CD8-positive, alpha-beta memory T cell (primary cell): ENCODE measurements at regions not wholly inside any gene's neighbourhood (a gene's known extent, or its start where the extent isn't known, plus 50 kb on each side); places are given as distances from the start of the nearest gene placed in this dataset.
"Not testable (repeated sequence)": the region's sequence is repeated elsewhere in the genome, so short reads cannot be mapped to it uniquely, and the experiment has no call there.

Source experiments
- CTCF ChIA-PET: fragments of 350-600 bp; sonication (Branson Sonifier 250); formaldehyde crosslinking; loops from one replicate; lab custom pipeline; 2021; ENCODE audit warnings: antibody characterized with exemption; lab: Charles Lee
- POLR2A ChIA-PET: fragments of 350-600 bp; sonication (Branson Sonifier 250); formaldehyde crosslinking; loops from one replicate; lab custom pipeline; 2021; ENCODE audit warnings: antibody characterized with exemption; lab: Charles Lee
- DNase-seq, 5 donors: peaks; one replicate each; pipeline versions ENCODE4 v3.0.0 to v3.0.0-alpha.2; 2020 to 2022; ENCODE audit warnings: mixed read lengths in 1 of 5
- H3K27ac ChIP-seq: one replicate; pipeline ENCODE4 v1.7.0; 2013; ENCODE audit warnings: low read depth, mild to moderate bottlenecking, low read length, moderate library complexity
- H3K27me3 ChIP-seq: 2 replicates; pipeline ENCODE4 v1.7.0; 2013; ENCODE audit warnings: low read length, mild to moderate bottlenecking; ENCODE audit not compliant: insufficient read depth, poor library complexity, severe bottlenecking
- H3K36me3 ChIP-seq: 2 replicates; pipeline ENCODE4 v1.7.0; 2013; ENCODE audit warnings: mild to moderate bottlenecking, low read length, moderate library complexity; ENCODE audit not compliant: insufficient read depth
- H3K4me1 ChIP-seq: 2 replicates; pipeline ENCODE4 v1.7.0; 2013; ENCODE audit warnings: mild to moderate bottlenecking, low read length, moderate library complexity; ENCODE audit not compliant: insufficient read depth
- H3K4me3 ChIP-seq: 2 replicates; pipeline ENCODE4 v1.7.0; 2013; ENCODE audit warnings: mild to moderate bottlenecking, low read length
- H3K9me3 ChIP-seq: 2 replicates; pipeline ENCODE4 v1.7.0; 2013; ENCODE audit warnings: mild to moderate bottlenecking, low read length
- H3K27ac Mint-ChIP-seq, 8 donors: one replicate each; pipeline ENCODE4 v1.8.0; 2020 to 2021; ENCODE audit warnings: mixed read lengths in 8 of 8, mild to moderate bottlenecking in 6 of 8, inconsistent platforms in 3 of 8, moderate library complexity in 3 of 8
- H3K27me3 Mint-ChIP-seq, 2 donors: one replicate each; pipeline ENCODE4 v1.8.0; 2020 to 2021; ENCODE audit warnings: mixed read lengths in 2 of 2, mild to moderate bottlenecking in 1 of 2, moderate library complexity in 1 of 2
- H3K36me3 Mint-ChIP-seq, 3 donors: one replicate each; pipeline ENCODE4 v1.8.0; 2020 to 2021; ENCODE audit warnings: mixed read lengths in 3 of 3, inconsistent platforms in 1 of 3, mild to moderate bottlenecking in 1 of 3
- H3K4me1 Mint-ChIP-seq, 3 donors: one replicate each; pipeline ENCODE4 v1.8.0; 2020 to 2021; ENCODE audit warnings: mixed read lengths in 3 of 3, inconsistent platforms in 1 of 3, mild to moderate bottlenecking in 1 of 3
- H3K4me3 Mint-ChIP-seq, 7 donors: one replicate each; pipeline ENCODE4 v1.8.0; 2020 to 2021; ENCODE audit warnings: mixed read lengths in 7 of 7, mild to moderate bottlenecking in 6 of 7, moderate library complexity in 4 of 7, inconsistent platforms in 2 of 7
- H3K9me3 Mint-ChIP-seq, 5 donors: one replicate each; pipeline ENCODE4 v1.8.0; 2020 to 2022; ENCODE audit warnings: mixed read lengths in 5 of 5, mild to moderate bottlenecking in 3 of 5, moderate library complexity in 2 of 5, inconsistent platforms in 1 of 5

GRCh38 chr16:14384745-14385144, 245.3 kb downstream of the PARN start:
- Mint-ChIP-seq H3K36me3 (no peaks in the 10 kb centered on the region), H3K4me3 (no peak overlapping the region), H3K27me3 (no peaks in the 10 kb centered on the region), H3K9me3 (peaks cover 0 to 6% (median 0%) of the 10 kb centered on the region in 5 donors), H3K4me1 (no peaks in the 10 kb centered on the region), H3K27ac (no peak overlapping the region)
- no peak for DNase-seq
- CTCF ChIA-PET, result no interaction called here
- Histone ChIP-seq H3K4me1 (no peaks in the 10 kb centered on the region), H3K9me3 (no peaks in the 10 kb centered on the region), H3K36me3 (no peaks in the 10 kb centered on the region), H3K27me3 (no peaks in the 10 kb centered on the region), H3K27ac (no peak overlapping the region), H3K4me3 (no peak overlapping the region)
- POLR2A ChIA-PET, result no interaction called here

- H3K27me3 Mint-ChIP-seq, H3K4me3 ChIP-seq, H3K36me3 Mint-ChIP-seq, H3K4me3 Mint-ChIP-seq, H3K4me1 ChIP-seq, DNase-seq, H3K27me3 ChIP-seq, H3K36me3 ChIP-seq, H3K9me3 Mint-ChIP-seq, H3K27ac ChIP-seq, H3K4me1 Mint-ChIP-seq, POLR2A ChIA-PET, H3K27ac Mint-ChIP-seq, H3K9me3 ChIP-seq: not testable (repeated sequence)
- CTCF ChIA-PET, result interaction anchor here (1.5 kb wide), 1 partner anchor 9 kb away, joined by 3 read pairs; no protein-coding TSS in a partner anchor
These were observed 246.2 kb downstream of the PARN start for GRCh38 chr16:14383844-14384243.

- H3K9me3 ChIP-seq, result no peaks in the 10 kb centered on the region
- no peaks in the 10 kb centered on the region for H3K36me3 ChIP-seq
- Mint-ChIP-seq H3K4me1 (no peaks in the 10 kb centered on the region), H3K36me3 (no peaks in the 10 kb centered on the region), H3K27ac (no peak overlapping the region), H3K9me3 (peaks cover 0 to 6% (median 0%) of the 10 kb centered on the region in 5 donors), H3K4me3 (no peak overlapping the region), H3K27me3 (peaks cover 3 to 4% of the 10 kb centered on the region in 2 donors)
- POLR2A ChIA-PET, result no interaction called here
- CTCF ChIA-PET, result no interaction called here
- H3K27ac ChIP-seq, result no peak overlapping the region
- H3K4me1 ChIP-seq, result no peaks in the 10 kb centered on the region
- H3K4me3 ChIP-seq, result no peak overlapping the region
- DNase-seq, result no peak
- no peaks in the 10 kb centered on the region for H3K27me3 ChIP-seq
These were observed 251.2 kb downstream of the PARN start for GRCh38 chr16:14378689-14379467.

GRCh38 chr16:14378131-14378551, 251.9 kb downstream of the PARN start:
- no peak overlapping the region for H3K4me3 Mint-ChIP-seq
- no peaks in the 10 kb centered on the region for H3K4me1 Mint-ChIP-seq
- peaks cover 3 to 4% of the 10 kb centered on the region in 2 donors for H3K27me3 Mint-ChIP-seq
- POLR2A ChIA-PET, result no interaction called here
- H3K36me3 ChIP-seq, result no peaks in the 10 kb centered on the region
- no peak overlapping the region for H3K27ac ChIP-seq
- H3K27ac Mint-ChIP-seq, result no peak overlapping the region
- DNase-seq, result no peak
- no peaks in the 10 kb centered on the region for H3K9me3 ChIP-seq
- no peaks in the 10 kb centered on the region for H3K4me1 ChIP-seq
- no peak overlapping the region for H3K4me3 ChIP-seq
- no peaks in the 10 kb centered on the region for H3K36me3 Mint-ChIP-seq
- CTCF ChIA-PET, result no interaction called here
- peaks cover 0 to 2% (median 0%) of the 10 kb centered on the region in 5 donors for H3K9me3 Mint-ChIP-seq
- no peaks in the 10 kb centered on the region for H3K27me3 ChIP-seq

- no peaks in the 10 kb centered on the region for H3K9me3 ChIP-seq
- H3K4me1 ChIP-seq, result no peaks in the 10 kb centered on the region
- CTCF ChIA-PET, result no interaction called here
- Mint-ChIP-seq H3K27me3 (peaks cover 3 to 4% of the 10 kb centered on the region in 2 donors), H3K9me3 (no peaks in the 10 kb centered on the region), H3K4me3 (no peak overlapping the region), H3K4me1 (no peaks in the 10 kb centered on the region), H3K27ac (no peak overlapping the region), H3K36me3 (no peaks in the 10 kb centered on the region)
- no peak for DNase-seq
- POLR2A ChIA-PET, result no interaction called here
- no peak overlapping the region for H3K27ac ChIP-seq
- no peak overlapping the region for H3K4me3 ChIP-seq
- H3K27me3 ChIP-seq, result no peaks in the 10 kb centered on the region
- H3K36me3 ChIP-seq, result no peaks in the 10 kb centered on the region
These were observed 252.7 kb downstream of the PARN start for GRCh38 chr16:14377326-14377725.

- no peaks in the 10 kb centered on the region for H3K4me1 Mint-ChIP-seq
These were observed 254.9 kb downstream of the PARN start for GRCh38 chr16:14375132-14375491.

GRCh38 chr16:14374451-14375131, 255.5 kb downstream of the PARN start:
- Histone ChIP-seq H3K4me1 (no peaks in the 10 kb centered on the region), H3K27ac (no peak overlapping the region), H3K4me3 (no peak overlapping the region), H3K9me3 (no peaks in the 10 kb centered on the region), H3K36me3 (no peaks in the 10 kb centered on the region), H3K27me3 (no peaks in the 10 kb centered on the region)
- no peaks in the 10 kb centered on the region for H3K36me3 Mint-ChIP-seq
- H3K27ac Mint-ChIP-seq, result no peak overlapping the region
- H3K27me3 Mint-ChIP-seq, result peaks cover 3 to 6% of the 10 kb centered on the region in 2 donors
- DNase-seq, result no peak
- ChIA-PET POLR2A (no interaction called here), CTCF (no interaction called here)
- no peaks in the 10 kb centered on the region for H3K9me3 Mint-ChIP-seq
- H3K4me1 Mint-ChIP-seq, result no peaks in the 10 kb centered on the region
- H3K4me3 Mint-ChIP-seq, result peak overlapping the region in 1 of 7 donors; percentile 29

More at GRCh38 chr16:14375132-14375491, 254.9 kb downstream of the PARN start:
- Histone ChIP-seq H3K27me3 (no peaks in the 10 kb centered on the region), H3K4me1 (no peaks in the 10 kb centered on the region), H3K27ac (no peak overlapping the region), H3K4me3 (no peak overlapping the region), H3K9me3 (no peaks in the 10 kb centered on the region), H3K36me3 (no peaks in the 10 kb centered on the region)
- peaks cover 3 to 6% of the 10 kb centered on the region in 2 donors for H3K27me3 Mint-ChIP-seq
- ChIA-PET CTCF (no interaction called here), POLR2A (no interaction called here)
- DNase-seq, result no peak
- H3K36me3 Mint-ChIP-seq, result no peaks in the 10 kb centered on the region
- no peak overlapping the region for H3K27ac Mint-ChIP-seq
- no peak overlapping the region for H3K4me3 Mint-ChIP-seq
- no peaks in the 10 kb centered on the region for H3K9me3 Mint-ChIP-seq

GRCh38 chr16:14373896-14374295, 256.2 kb downstream of the PARN start:
- Histone ChIP-seq H3K4me3 (no peak overlapping the region), H3K27ac (no peak overlapping the region), H3K9me3 (no peaks in the 10 kb centered on the region), H3K4me1 (no peaks in the 10 kb centered on the region), H3K27me3 (no peaks in the 10 kb centered on the region), H3K36me3 (no peaks in the 10 kb centered on the region)
- Mint-ChIP-seq H3K9me3 (no peaks in the 10 kb centered on the region), H3K4me1 (no peaks in the 10 kb centered on the region), H3K27ac (no peak overlapping the region), H3K4me3 (no peak overlapping the region), H3K36me3 (no peaks in the 10 kb centered on the region), H3K27me3 (peaks cover 3 to 6% of the 10 kb centered on the region in 2 donors)
- no peak for DNase-seq
- ChIA-PET CTCF (no interaction called here), POLR2A (no interaction called here)
